H1 (cell line): ENCODE measurements at regions not wholly inside any gene's neighbourhood (a gene's known extent, or its start where the extent isn't known, plus 50 kb on each side); places are given as distances from the start of the nearest gene placed in this dataset.
A peak's percentile ranks its signal among the peaks of the same experiment; 100 is the strongest.

Experiments used
- CTCF ChIA-PET: fragments of 300-600 bp; sonication (Branson Sonifier 250); formaldehyde crosslinking; loops from one replicate; lab custom pipeline; 2021; ENCODE audit not compliant: partially characterized antibody; lab: Charles Lee
- POLR2A ChIA-PET: fragments of 300-600 bp; sonication (Branson Sonifier 250); formaldehyde crosslinking; loops from one replicate; lab custom pipeline; 2021; ENCODE audit warnings: inconsistent platforms; ENCODE audit not compliant: partially characterized antibody; lab: Charles Lee
- DNase-seq, 2 experiments: peaks; one replicate each; pipeline versions ENCODE4 v3.0.0 to v3.0.0-alpha.2; 2010 to 2022; ENCODE audit warnings: low spot score in 2 of 2, low read depth in 1 of 2, mixed read lengths in 1 of 2
- FAIRE-seq: peaks from 2 replicates; lab custom pipeline; 2011; peaks lifted over from hg19 to GRCh38; lab: Jason Lieb, UNC
- H2AFZ ChIP-seq: 2 replicates; pipeline ENCODE4 v1.8.1; 2012; ENCODE audit warnings: low read length, inconsistent platforms
- H2AK5ac ChIP-seq: 2 replicates; pipeline ENCODE4 v1.6.1; 2013; ENCODE audit warnings: low read depth, low read length
- H2BK120ac ChIP-seq: replicated peaks from 2 replicates; pipeline ENCODE3; 2013; ENCODE audit warnings: low read depth, low read length, inconsistent platforms
- H2BK12ac ChIP-seq: 2 replicates; pipeline ENCODE4 v1.6.1; 2013; ENCODE audit warnings: low read depth, low read length
- H2BK15ac ChIP-seq: 2 replicates; pipeline ENCODE4 v1.6.1; 2013; ENCODE audit warnings: low read length
- H2BK20ac ChIP-seq: 2 replicates; pipeline ENCODE4 v1.6.1; 2013; ENCODE audit warnings: low read length
- H2BK5ac ChIP-seq: 2 replicates; pipeline ENCODE4 v1.6.1; 2013; ENCODE audit warnings: low read depth, low read length
- H3K14ac ChIP-seq: 2 replicates; pipeline ENCODE4 v1.6.1; 2013; ENCODE audit warnings: inconsistent platforms; ENCODE audit not compliant: insufficient read length
- H3K18ac ChIP-seq: 2 replicates; pipeline ENCODE4 v1.6.1; 2013; ENCODE audit warnings: low read length; ENCODE audit errors: extremely low read depth
- H3K23ac ChIP-seq: 2 replicates; pipeline ENCODE4 v1.6.1; 2013; ENCODE audit warnings: inconsistent platforms; ENCODE audit not compliant: insufficient read length
- H3K23me2 ChIP-seq: 2 replicates; pipeline ENCODE4 v1.6.1; 2013; ENCODE audit warnings: low read depth, low read length
- H3K27ac ChIP-seq: 2 replicates; pipeline ENCODE4 v1.6.1; 2011; ENCODE audit warnings: low read depth, low read length, inconsistent platforms
- H3K27me3 ChIP-seq, 4 experiments: replicated peaks in 1 of 4; 1 replicate in 1 of 4; 2 replicates in 3 of 4; pipeline versions ENCODE4 v1.6.1 to v1.8.1; 2011 to 2013; ENCODE audit warnings: low read length in 3 of 4, mild to moderate bottlenecking in 3 of 4, inconsistent platforms in 2 of 4, mixed read lengths in 2 of 4, moderate library complexity in 1 of 4; ENCODE audit not compliant: control insufficient read depth in 3 of 4, insufficient read depth in 3 of 4; ENCODE audit errors: extremely low read depth in 1 of 4
- H3K36me3 ChIP-seq, 4 experiments: 2 replicates each; pipeline versions ENCODE4 v1.6.1 to v1.8.1; 2011 to 2013; ENCODE audit warnings: mild to moderate bottlenecking in 4 of 4, low read length in 3 of 4, moderate library complexity in 2 of 4, control low read depth in 1 of 4, inconsistent platforms in 1 of 4; ENCODE audit not compliant: insufficient read depth in 4 of 4, control insufficient read depth in 2 of 4
- H3K4ac ChIP-seq: replicated peaks from 2 replicates; pipeline ENCODE3; 2013; ENCODE audit warnings: low read length, low read depth, mixed read lengths, inconsistent platforms; ENCODE audit not compliant: insufficient read length
- H3K4me1 ChIP-seq, 4 experiments: replicated peaks in 1 of 4; 1 replicate in 1 of 4; 2 replicates in 3 of 4; pipeline versions ENCODE4 v1.6.1 to v1.8.1; 2011 to 2013; ENCODE audit warnings: low read length in 3 of 4, inconsistent platforms in 2 of 4, mixed read lengths in 1 of 4; ENCODE audit not compliant: insufficient read depth in 4 of 4, control insufficient read depth in 3 of 4
- H3K4me2 ChIP-seq, 2 experiments: 2 replicates each; pipeline versions ENCODE4 v1.6.1 to v1.8.1; 2011 to 2013; ENCODE audit warnings: low read depth in 2 of 2, low read length in 2 of 2, control low read depth in 1 of 2, inconsistent platforms in 1 of 2, mild to moderate bottlenecking in 1 of 2; ENCODE audit not compliant: insufficient read depth in 1 of 2
- H3K4me3 ChIP-seq, 4 experiments: fragments of 200-600, 300-600 bp in 1 of 4; sonication (generic), shearing (Covaris generic), sonication (Bioruptor Twin) in 1 of 4; 2 replicates each; pipeline versions ENCODE4 v1.5.1 to v1.8.1; 2011 to 2016; ENCODE audit warnings: low read length in 4 of 4, low read depth in 3 of 4, control low read depth in 2 of 4, inconsistent platforms in 2 of 4, mild to moderate bottlenecking in 2 of 4, mixed read lengths in 1 of 4, moderate library complexity in 1 of 4; ENCODE audit not compliant: insufficient read depth in 2 of 4; ENCODE audit errors: extremely low read depth in 1 of 4
- H3K56ac ChIP-seq: replicated peaks from 2 replicates; pipeline ENCODE3; 2013; ENCODE audit warnings: low read depth, mild to moderate bottlenecking, mixed read lengths, low read length, inconsistent platforms; ENCODE audit not compliant: insufficient read length
- H3K79me1 ChIP-seq: 2 replicates; pipeline ENCODE4 v1.6.1; 2013; ENCODE audit warnings: low read depth, low read length, control low read depth
- H3K79me2 ChIP-seq, 2 experiments: 2 replicates each; pipeline versions ENCODE4 v1.6.1 to v1.8.1; 2012 to 2013; ENCODE audit warnings: low read length in 2 of 2, mild to moderate bottlenecking in 2 of 2, inconsistent platforms in 1 of 2; ENCODE audit not compliant: insufficient read depth in 2 of 2, control insufficient read depth in 1 of 2
- H3K9ac ChIP-seq, 4 experiments: replicated peaks in 1 of 4; 1 replicate in 1 of 4; 2 replicates in 3 of 4; pipeline versions ENCODE4 v1.6.1 to v1.8.1; 2011 to 2013; ENCODE audit warnings: low read depth in 3 of 4, low read length in 3 of 4, control low read depth in 2 of 4, mild to moderate bottlenecking in 2 of 4, moderate library complexity in 2 of 4, inconsistent platforms in 1 of 4; ENCODE audit errors: extremely low read depth in 1 of 4
- H3K9me3 ChIP-seq, 2 experiments: 2 replicates each; pipeline versions ENCODE4 v1.6.1 to v1.8.1; 2012 to 2013; ENCODE audit warnings: mild to moderate bottlenecking in 2 of 2, moderate library complexity in 2 of 2, control low read depth in 1 of 2, inconsistent platforms in 1 of 2, low read depth in 1 of 2, low read length in 1 of 2, mixed read lengths in 1 of 2; ENCODE audit not compliant: insufficient read depth in 2 of 2
- H4K20me1 ChIP-seq, 2 experiments: replicated peaks in 1 of 2; 2 replicates each; pipeline versions ENCODE3 to v1.8.1; 2011 to 2013; ENCODE audit warnings: inconsistent platforms in 2 of 2, low read length in 2 of 2, mild to moderate bottlenecking in 1 of 2; ENCODE audit not compliant: insufficient read depth in 2 of 2, control insufficient read depth in 1 of 2
- H4K5ac ChIP-seq: 2 replicates; pipeline ENCODE4 v1.6.1; 2013; ENCODE audit warnings: low read length, low read depth, mixed read lengths, inconsistent platforms; ENCODE audit not compliant: insufficient read length
- H4K8ac ChIP-seq: 2 replicates; pipeline ENCODE4 v1.8.0; 2013; ENCODE audit warnings: mild to moderate bottlenecking, moderate library complexity, low read length, inconsistent platforms; ENCODE audit not compliant: insufficient read depth; ENCODE audit errors: extremely low read depth
- H4K91ac ChIP-seq: replicated peaks from 2 replicates; pipeline ENCODE3; 2013; ENCODE audit warnings: low read length, mixed read lengths, inconsistent platforms; ENCODE audit not compliant: insufficient read length
- CEBPB ChIP-seq: IDR thresholded peaks from 2 replicates; pipeline ENCODE4 v1.6.1; 2012; ENCODE audit warnings: low read depth, low read length
- RBBP5 ChIP-seq: IDR thresholded peaks from 2 replicates; pipeline ENCODE4 v1.7.1; 2012; ENCODE audit warnings: low read depth, mild to moderate bottlenecking, inconsistent platforms, low read length, moderate library complexity, borderline replicate concordance
- WGBS, 2 experiments: shearing (Covaris generic) in 1 of 2; methylation state at CpG; one replicate each; pipeline versions ENCODE4 v1.1.6 to v1.1.7; 2013 to 2015; ENCODE audit warnings: low lambda C conversion rate in 2 of 2, mixed read lengths in 2 of 2, inconsistent platforms in 1 of 2, low coverage in 1 of 2, missing lambda C conversion rate in 1 of 2; ENCODE audit not compliant: insufficient replicate concordance in 2 of 2, insufficient coverage in 1 of 2, insufficient read length in 1 of 2; ENCODE audit errors: extremely low coverage in 1 of 2, missing lambda C conversion rate in 1 of 2; 5-methylcytosine and 5-hydroxymethylcytosine counted together

GRCh38 chr12:91311081-91311480 is 128.5 kb upstream of the DCN start:
- Histone ChIP-seq H3K79me1 (no peaks in the 10 kb centered on the region), H3K18ac (no peak overlapping the region), H4K91ac (no peak overlapping the region), H3K36me3 (no peaks in the 10 kb centered on the region), H4K5ac (no peak overlapping the region), H2BK12ac (no peak overlapping the region), H4K8ac (no peak overlapping the region), H3K79me2 (no peaks in the 10 kb centered on the region), H3K4ac (no peak overlapping the region), H2AK5ac (no peak overlapping the region), H3K27me3 (no peaks in the 10 kb centered on the region; a peak in 1 of 7 replicates), H3K9me3 (no peaks in the 10 kb centered on the region), H4K20me1 (no peaks in the 10 kb centered on the region), H3K23ac (no peak overlapping the region), H3K23me2 (no peaks in the 10 kb centered on the region), H2BK15ac (no peak overlapping the region), H2BK120ac (no peak overlapping the region), H2AFZ (no peak overlapping the region), H3K4me1 (no peaks in the 10 kb centered on the region), H2BK5ac (no peak overlapping the region), H3K4me3 (no peak overlapping the region), H3K9ac (no peak overlapping the region), H3K56ac (no peak overlapping the region), H2BK20ac (no peak overlapping the region), H3K27ac (no peak overlapping the region), H3K4me2 (no peak overlapping the region), H3K14ac (no peak overlapping the region)
- DNase-seq (no peak), FAIRE-seq (no peak)
- ChIA-PET POLR2A (no interaction called here), CTCF (no interaction called here)
- WGBS, 2 experiments, result 97% methylated on average over 2 of the region's 2 CpGs; no CpG with 5 or more reads in 1 of the 2 experiments
- TF ChIP-seq RBBP5, result no peak
- peak; percentile 27; the same call in 1 of the 2 replicates for TF ChIP-seq CEBPB
